GM04504 (cell line): ENCODE measurements at regions not wholly inside any gene's neighbourhood (a gene's known extent, or its start where the extent isn't known, plus 50 kb on each side); places are given as distances from the start of the nearest gene placed in this dataset.

Source experiments
- DNase-seq: peaks from one replicate; pipeline ENCODE4 v3.0.0-alpha.2; 2012; ENCODE audit warnings: low read depth

DNA sequence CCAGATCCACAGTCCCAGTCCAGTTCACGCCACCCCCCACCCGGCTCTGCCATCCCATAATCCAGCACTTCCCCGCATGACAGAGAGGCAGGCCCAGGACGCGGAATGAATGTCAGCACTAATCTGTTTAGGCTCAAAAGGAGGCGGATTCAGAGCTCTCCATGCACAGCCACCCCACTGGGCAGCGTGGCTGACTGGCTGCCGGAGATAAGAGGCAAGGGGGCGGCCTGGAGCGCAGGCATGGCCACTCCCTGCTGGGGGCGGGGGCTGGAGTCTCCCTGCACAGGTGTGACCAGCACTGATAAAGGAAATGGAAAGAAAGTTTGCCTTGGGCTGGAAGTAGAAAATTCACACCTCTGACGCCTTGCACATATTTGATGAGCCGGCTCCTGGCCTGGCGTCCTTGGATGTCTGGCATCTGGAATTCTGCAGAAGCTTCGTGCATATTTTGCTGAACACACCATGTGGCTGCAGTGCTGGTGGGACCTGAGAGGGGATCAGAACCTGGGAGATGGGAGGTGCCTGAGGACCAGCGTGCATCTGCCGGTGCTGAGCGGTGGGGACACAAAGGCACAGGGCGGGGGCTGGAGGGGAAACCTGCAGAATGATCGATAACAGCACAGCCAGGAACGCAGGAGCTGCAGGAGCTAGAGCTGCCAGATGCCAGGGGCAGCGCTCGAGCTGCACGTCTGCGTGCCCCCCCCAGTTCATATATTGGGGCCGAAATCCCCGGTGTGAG lies 344.4 kb downstream of the CTTN start:
- DNase-seq: no peak

DNA sequence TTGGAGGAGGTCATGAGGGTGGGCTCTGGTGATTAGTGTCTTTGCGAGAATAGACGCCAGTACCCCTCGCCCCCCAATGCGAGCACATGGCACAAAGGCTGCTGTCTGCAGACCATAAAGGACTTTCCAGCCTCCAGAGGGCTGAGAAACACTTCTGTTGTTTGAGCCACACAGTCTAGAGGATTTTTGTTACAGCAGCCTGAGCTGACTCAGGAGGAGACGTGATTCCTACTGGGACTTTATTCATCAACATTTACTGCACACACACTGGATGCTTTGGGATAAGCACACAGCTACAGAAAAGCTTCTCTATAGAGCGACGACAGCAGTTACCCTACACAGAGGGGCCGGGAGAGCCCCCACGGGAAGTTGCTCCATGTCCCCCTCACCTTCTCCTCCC lies 345.0 kb downstream of the CTTN start:
- DNase-seq: no peak

DNA sequence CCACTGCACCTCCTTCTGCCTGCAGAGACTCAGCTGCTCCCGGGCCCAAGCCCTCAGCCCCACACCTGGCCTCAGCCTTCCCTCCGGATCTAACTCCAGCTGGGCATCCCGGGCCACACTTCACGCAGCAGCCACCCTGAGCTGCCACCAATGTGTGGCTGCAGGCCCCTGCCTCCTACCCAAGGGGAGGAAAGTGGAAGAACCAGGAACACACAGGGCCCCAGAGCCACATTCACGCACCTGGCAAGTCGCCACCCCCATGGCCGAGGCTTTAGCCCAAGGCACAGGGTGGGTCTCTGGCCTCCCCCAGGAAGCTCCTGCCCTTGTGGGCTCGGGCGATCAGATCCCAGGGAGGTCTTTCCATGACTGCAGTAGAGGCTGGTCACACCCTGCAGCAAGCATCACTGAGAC lies 345.6 kb downstream of the CTTN start:
- no peak for DNase-seq

DNA sequence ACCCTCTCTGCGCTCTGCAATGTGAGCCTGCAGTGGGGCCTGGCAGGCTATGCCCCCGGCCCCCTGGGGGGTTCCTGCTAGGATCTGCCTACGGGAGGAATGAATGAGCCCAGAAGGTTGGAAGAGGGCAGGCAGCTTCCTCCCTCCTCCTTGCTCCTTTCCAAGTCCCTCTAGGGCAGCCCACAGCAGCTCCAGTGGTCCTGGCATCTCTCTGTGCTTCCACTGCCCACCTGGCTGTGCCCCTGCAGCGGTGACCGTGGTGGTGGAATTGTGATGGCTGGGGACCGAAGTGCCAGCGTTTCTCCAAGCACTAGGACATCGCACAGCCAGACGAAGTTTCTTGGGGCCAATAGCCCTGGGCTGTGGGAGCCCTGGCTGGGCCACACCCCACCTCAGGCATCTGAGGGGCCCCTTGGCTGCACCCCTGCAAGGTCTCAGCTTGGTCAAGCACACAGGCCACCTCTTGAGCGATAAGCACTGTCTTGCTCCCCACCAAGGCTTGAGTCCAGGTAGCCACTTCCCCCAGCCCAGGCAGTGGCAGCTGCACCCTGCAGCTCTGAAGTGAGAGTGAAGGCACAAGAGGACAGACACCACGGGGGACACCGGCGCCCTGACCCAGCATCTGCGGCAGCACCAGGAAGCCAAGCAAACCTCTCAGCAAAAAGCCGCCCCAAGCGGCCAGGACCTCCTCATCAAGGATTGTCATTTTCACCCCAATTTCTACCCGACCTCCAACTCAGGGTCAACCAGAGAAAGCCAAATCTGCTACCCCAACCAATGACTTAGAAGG lies 346.3 kb downstream of the CTTN start:
- no peak for DNase-seq

DNA sequence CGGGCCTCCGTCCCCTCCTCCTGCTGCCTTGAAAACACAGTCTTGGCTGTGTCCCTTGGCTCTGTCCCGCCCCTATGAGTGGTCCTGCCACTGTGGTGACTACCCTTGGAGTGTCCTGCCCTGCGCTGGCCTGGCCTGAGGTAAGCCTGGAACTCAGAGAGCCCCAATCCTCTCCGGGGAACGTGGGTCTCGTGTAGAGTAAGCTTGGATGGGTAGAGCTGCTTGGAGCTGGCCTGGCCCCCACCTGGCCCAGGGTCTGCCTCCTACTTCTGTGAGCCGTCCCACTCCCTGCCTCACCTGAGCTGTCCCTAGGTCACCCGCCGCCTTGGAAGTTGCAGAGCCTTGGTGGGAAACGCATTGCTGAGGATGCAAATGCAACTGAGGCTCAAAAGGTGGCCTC lies 347.1 kb downstream of the CTTN start:
- DNase-seq: no peak

DNA sequence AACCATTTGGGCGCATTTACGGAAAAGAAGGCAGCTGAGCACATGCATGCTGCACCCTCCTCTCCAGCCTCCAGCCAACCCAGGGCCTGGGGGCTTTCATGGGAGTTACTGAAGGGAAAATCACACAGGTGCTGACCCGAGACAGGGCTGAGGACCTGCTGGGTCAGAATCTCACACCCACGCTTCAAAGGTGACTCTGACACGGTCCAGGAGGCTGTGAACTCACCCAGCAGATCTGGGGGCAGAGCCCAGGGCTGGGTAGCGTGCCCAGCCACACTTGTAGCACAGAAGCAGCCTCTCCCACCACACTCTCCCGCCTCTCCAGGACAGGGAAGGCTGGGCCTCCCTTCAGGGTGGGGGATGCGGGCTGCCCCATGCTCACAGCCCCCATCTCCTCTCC lies 347.6 kb downstream of the CTTN start:
- no peak for DNase-seq

DNA sequence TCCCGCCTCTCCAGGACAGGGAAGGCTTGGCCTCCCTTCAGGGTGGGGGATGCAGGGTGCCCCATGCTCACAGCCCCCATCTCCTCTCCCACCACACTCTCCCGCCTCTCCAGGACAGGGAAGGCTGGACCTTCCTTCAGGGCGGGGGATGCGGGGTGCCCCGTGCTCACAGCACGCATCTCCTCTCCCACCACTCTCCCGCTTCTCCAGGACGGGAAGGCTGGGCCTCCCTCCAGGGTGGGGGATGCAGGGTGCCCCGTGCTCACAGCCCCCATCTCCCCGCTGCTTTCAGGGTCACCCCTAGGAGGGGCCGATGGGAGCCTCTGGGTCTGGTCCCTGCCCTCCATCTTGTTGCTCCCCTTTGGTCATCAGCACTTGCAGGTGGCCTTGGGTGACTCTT lies 348.0 kb downstream of the CTTN start:
- DNase-seq: no peak

DNA sequence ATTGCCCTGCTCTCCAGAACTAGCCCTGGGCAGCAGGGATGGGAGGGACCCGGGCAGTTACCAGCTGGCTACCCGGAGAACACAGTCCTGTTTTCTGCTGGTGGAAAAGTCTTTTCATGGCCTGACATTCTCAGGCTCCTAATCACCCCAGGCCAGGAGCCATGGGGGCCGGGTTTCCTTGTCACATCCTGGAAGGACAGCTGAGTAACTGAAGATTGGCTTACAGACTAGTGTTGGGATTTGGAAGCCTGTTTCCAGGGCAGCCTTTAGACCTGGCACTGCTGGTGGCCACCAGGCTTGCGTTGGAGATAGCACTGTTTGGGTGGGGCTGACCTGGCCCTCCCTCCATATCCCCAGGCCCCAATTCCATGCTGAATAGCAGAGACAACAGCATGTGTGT lies 349.0 kb downstream of the CTTN start:
- no peak for DNase-seq

DNA sequence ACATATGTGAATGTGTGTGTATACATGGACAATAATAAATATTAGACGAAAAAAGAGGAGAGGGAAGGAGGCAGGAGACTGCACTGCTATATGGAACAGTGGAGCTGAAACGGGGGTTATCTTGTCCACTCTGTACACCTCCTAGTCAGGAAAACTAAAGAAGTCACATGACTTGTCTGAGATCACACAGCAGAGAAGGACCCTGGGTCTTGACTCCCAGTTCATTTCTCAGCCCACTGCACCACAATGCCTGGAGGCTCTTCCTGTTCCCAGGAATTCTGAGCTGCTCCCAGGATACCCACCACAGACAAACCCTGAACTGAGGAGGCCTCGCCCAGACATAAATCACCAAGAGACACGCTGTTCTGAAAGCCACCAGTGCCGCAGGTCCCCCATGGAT lies 349.6 kb downstream of the CTTN start:
- DNase-seq: no peak

DNA sequence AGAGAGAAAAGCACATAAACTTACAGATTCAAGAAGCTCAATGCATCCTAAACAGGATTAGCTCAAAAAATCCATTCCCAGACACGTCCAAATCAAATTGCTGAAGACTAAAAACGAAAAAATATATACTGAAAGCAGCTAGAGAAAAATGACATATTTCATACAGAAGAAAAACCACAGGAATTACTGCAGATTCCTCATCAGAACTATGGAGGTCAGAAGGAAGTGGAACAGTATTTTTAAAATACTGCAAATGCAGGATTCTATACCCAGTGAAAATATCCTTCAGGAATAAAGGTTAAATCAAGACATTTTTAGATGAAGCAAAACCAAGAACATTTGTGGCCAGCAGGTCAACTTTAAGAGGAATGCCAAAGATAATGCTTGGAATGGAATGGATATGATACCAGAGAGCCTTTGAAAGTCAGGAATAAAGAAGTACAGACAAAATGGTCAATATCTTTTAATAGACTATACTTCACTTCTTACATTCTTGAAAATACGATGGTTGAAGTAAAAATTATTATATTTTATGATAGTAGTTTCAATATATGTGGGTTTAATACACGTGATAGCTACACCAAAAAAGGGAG lies 352.9 kb downstream of the CTTN start:
- no peak for DNase-seq

DNA sequence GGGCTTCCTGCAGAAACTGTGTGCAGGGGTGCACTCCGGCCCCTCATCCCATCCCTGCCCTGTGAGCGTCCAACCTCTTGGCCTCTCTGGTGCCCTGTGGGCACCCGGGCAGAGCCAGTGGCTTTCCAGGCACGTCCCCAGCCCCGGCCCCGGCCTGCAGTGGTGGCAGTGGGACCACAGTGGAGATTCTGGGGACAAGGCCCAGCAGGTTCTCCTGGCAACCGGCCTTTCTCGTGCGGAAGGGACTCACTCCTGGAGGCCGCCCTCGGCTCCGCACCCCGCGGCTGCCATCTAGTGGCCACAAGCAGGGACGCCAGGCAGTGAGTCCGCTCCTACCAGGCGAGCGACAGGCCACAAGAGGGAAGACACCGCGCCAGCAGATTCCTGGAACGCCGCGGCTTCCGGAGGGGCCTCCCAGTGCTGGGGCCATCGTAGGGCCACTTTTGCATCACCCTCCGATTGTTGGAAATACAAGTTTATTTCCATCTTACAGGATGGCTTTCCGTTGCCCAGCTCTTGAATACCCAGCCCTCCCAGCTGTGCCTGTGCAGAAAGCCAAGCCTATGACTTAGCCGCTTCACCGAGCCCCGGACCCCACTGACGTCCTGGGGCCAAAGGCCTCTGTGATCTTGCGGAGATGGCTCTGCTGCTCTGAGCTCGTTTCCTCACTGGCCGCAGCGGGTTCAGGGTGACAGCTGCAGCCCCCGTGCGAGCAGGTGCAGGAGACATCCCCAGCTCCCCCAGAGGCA lies 357.3 kb downstream of the CTTN start:
- DNase-seq: peak; percentile 15

DNA sequence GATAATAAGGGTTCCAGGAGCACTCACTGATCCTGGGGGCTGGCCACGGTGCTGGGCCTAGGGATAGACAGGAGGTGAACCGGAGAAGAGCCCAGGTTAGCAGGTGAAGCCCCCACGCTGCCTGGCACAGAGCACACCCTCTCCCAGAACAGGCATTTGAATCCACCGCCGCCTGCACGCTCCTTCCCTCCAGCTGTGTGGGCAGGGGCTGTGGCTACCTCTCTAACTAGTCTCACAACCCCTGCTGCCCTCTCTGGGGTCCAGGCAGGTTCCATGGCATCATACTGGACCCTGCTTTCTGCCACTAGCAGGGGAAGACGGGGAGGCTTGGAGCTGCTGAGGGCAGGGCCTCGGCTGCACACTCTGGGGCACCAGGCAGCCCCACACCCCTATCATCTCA lies 358.0 kb downstream of the CTTN start:
- no peak for DNase-seq

DNA sequence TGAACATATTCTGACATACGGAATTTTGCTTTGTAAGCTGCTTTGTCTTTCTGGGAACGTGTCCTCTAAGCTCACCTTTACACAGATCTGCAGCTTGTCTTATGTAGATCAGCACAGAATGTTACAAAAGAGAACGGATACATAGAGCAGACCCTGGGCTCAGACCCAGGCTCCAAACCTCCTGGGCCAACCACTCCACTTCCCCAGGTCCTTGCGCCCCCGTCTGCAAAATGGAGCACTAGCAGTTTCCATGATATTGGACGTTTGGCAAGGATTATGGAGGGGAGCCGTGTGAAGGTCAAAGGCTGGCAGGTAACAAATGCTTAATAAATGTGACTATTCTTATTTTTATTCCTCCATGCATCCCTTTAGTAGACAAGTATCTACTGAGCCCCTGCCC lies 358.4 kb downstream of the CTTN start:
- DNase-seq: no peak

DNA sequence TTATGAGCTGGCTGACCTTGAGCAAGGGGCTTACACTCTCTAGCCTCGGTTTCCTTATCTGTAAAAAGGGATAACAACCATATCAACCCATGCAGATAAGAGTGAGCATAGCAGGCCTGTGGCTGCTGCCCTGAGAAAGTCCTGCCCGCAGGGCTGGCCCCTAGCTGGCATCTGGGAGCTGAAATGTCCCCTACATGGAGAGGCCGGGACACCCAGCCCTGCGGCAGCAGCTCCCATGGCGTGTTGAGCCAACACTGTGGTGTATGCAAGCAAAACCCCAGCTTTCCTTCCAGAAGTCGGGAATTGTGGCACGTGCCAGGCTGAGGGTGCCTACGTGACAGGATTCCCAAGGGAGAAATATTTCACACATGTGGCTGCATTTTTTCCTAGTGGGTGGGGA lies 358.9 kb downstream of the CTTN start:
- no peak for DNase-seq

DNA sequence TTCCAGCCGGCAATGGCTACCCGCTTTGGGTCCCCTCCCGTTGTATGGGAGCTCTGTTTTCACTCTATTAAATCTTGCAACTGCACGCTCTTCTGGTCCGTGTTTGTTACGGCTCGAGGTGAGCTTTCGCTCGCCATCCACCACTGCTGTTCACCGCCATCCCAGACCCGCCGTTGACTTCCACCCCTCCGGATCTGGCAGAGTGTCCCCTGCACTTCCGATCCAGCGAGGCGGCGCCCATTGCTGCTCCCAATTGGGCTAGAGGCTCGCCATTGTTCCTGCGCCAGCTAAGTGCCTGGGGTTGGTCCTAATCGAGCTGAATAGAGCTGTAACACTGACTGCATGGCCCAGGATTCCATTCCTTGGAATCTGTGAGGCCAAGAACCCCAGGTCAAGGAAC lies 359.9 kb downstream of the CTTN start:
- no peak for DNase-seq

DNA sequence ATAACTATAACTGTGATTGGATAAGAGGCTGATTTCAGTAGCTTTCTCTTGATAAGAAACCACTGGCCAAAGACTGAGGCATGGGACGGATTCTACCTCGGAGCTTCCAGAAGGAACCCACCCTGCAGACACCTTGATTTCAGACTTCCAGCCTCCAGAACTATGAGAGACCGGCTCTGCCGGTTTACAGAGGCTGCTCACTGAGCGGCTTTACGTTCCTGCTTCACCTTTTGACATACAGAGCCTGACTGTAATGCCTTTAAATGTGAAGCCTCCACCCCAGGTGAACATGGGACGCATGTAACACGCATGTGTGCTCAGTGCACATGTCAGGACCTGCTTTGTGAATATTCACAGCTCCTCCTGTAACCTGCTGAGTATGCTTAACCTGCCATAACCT lies 361.5 kb downstream of the CTTN start:
- no peak for DNase-seq

DNA sequence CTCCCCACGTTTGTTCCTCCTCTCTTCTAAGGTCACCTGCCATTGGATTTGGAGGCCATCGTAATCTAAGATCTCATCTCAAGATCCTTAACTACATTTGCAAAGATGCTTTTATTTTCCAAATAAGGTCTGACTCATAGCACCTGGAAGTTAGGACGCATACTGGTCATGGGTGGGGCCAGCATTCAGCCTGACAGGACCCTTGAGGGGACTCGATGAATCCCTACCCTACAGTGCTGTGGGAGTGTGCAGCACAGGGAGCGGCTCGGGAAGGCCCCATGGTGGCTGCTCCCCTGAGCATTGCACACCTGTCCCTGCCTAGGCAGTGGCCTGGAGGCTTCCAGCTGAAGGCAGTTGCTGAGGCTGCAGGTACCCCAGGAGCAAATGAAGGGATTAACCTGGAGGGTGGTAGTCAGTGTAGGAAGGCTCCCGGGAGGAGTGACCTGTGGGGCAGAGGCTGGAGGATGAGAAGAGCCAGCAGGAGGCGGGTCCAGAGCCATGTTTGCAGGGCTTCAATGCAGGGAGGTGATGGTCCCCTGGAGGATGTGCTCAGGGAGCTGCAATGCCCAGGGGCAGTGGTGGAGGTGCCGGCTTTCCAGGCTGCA lies 362.2 kb downstream of the CTTN start:
- DNase-seq: no peak

DNA sequence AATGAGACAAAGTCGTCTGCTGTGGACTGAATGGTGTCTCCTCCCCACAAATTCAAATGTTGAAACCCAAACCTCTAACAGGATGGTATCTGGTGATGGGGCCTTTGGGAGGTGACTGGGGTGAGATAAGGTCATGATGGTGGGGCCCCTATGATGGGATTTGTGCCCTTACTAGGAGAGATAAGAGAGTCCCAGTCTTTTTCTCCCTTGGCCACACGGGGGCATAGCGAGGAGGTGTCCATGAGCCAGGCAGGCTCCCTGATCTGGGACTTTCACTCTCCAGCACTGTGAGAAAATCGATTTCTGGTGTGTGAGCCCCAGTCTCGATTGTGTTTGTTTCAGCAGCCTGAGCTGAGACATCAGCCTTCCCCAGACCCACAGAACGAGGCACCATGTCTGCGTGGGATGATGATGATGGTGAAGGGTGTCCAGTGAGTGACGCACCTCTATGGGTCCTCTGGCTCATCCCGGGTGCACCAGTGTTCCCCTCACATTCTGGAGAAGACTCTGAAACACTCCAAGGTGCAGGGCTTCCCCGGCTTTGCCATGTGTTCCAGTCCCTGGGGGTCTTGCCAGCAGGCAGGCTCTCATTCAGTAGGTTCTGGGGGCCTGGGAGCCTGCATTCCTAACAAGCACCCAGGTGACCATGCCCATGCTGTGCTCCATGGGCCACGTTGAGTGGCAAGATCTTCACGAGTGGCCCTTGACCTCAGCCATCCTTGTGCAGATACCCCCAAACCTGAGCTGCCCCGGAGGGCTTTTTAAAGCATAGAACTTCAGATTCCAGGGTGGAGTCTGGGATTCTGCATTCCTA lies 363.0 kb downstream of the CTTN start:
- DNase-seq: no peak

DNA sequence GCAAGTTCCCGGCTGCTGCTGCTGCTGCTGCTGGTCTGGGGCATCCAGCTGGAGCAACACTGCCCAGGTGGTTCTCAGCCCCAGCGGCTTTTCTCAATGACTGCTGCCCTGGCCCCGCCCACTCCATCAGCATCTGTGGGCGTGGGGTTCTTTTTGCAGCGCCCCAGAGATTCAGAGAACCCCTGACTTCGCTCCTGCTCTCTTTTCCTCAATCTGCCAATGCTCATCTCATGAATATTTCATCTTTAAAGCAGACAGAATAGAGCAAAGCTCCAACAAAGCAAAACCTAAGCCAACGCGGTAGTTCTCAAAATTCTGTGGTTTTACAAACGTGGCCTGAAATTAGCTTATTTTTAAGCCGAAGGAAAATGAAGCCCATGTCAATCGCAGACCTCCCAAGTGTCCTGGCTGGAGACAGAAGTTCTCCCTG lies 363.6 kb downstream of the CTTN start:
- DNase-seq: no peak

DNA sequence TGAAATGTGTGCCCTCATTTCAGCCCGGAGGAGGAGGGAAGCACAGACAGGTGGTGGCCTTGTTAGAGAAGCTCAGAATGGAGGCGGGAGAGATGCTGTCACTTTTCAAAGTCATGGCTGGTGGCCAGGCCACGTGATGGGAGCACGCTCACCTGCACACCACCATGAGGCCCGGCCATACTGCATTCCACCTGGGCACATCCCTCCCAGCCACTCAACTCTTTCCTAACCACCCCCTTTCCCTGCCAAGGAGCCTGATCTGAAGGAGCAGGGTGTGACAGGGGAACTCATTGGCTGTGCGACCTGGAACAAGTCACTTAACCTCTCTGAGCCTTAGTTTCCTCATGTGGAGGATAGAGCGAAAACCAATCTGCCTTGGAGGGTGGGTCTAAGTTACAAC lies 364.5 kb downstream of the CTTN start:
- no peak for DNase-seq

DNA sequence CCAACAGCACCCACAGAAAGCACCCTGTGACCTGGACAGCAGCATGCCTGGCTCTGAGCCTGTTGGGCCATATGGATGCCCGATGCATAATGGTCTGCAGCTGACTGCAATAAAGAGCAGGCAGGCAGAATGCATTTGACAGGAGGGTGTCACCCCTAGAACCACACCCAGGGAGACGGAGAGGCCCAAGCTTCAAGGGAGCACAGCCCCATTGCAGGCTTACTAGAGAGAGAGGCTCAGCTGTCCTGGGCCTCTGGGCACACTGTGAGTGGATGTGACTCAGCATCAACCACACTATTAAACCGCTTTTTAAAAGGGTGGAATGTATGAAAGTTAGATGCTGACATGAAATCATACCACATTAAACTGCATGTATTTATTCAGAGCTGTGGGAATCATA lies 365.3 kb downstream of the CTTN start:
- peak; percentile 4 for DNase-seq
